Calu3 (cell line): ENCODE measurements at regions not wholly inside any gene's neighbourhood (a gene's known extent, or its start where the extent isn't known, plus 50 kb on each side); places are given as distances from the start of the nearest gene placed in this dataset.
"Not testable (repeated sequence)": the region's sequence is repeated elsewhere in the genome, so short reads cannot be mapped to it uniquely, and the experiment has no call there.

ENCODE experiments used
- BruUV-seq: library from RNA; stranded (reverse); fragments of 400-500 nt; replicated peaks from 2 replicates; lab custom pipeline; 2021; lab: Mats Ljungman, UMichigan
- CTCF ChIA-PET: fragments of 300-600 bp; sonication (Branson Sonifier 250); formaldehyde crosslinking; loops from one replicate; lab custom pipeline; 2022; ENCODE audit warnings: antibody characterized with exemption; lab: Charles Lee
- DNase-seq: peaks from one replicate; pipeline ENCODE4 v3.0.0; 2022
- H3K27ac Mint-ChIP-seq: one replicate; pipeline ENCODE4 v1.8.0; 2022; ENCODE audit warnings: mixed read lengths; ENCODE audit not compliant: unreplicated experiment
- H3K27me3 Mint-ChIP-seq: one replicate; pipeline ENCODE4 v1.8.0; 2022; ENCODE audit warnings: mixed read lengths; ENCODE audit not compliant: unreplicated experiment
- H3K36me3 Mint-ChIP-seq: one replicate; pipeline ENCODE4 v1.8.0; 2022; ENCODE audit warnings: mild to moderate bottlenecking, moderate library complexity, mixed read lengths; ENCODE audit not compliant: insufficient read depth, unreplicated experiment
- H3K4me1 Mint-ChIP-seq: one replicate; pipeline ENCODE4 v1.8.0; 2022; ENCODE audit warnings: mild to moderate bottlenecking, low read depth, mixed read lengths; ENCODE audit not compliant: unreplicated experiment
- H3K4me3 Mint-ChIP-seq: one replicate; pipeline ENCODE4 v1.8.0; 2022; ENCODE audit warnings: mild to moderate bottlenecking, low read depth, moderate library complexity, mixed read lengths; ENCODE audit not compliant: unreplicated experiment
- H3K9me3 Mint-ChIP-seq: one replicate; pipeline ENCODE4 v1.8.0; 2022; ENCODE audit warnings: low read depth, mixed read lengths; ENCODE audit not compliant: unreplicated experiment
- intact Hi-C: fragments of 100-400 bp; cut with micrococcal nuclease; formaldehyde crosslinking; loops from one replicate; pipeline ENCODE4 v1.10.0; 2022; ENCODE audit not compliant: unreplicated experiment
- TF ChIP-seq, protein P1 (sequence below): fragments of 200-600 bp; IDR thresholded peaks from one replicate; pipeline ENCODE4 v1.8.0; 2022; ENCODE audit warnings: antibody characterized with exemption; ENCODE audit not compliant: unreplicated experiment

DNA sequence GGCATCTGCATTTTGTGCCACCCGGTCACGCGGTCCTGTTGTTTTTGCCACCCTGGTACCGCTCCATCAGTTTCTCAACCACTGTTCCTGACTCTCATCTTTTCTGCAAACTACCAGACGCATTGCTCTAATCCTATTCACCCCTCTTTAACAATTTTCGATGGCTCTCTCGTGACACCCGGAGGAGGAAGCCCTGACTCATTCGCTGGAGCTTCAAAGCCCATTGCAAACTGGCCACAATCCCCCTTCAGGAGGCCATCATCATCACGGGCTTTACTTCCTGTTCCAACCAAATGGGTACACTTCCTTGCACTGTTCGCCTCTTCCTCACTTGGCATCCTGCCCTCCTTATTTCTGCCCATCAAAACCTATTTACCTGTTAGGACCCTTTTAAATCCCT lies 155.3 kb downstream of the RGS9 start:
- Mint-ChIP-seq H3K27me3 (peaks cover 40% of the 10 kb centered on the region), H3K36me3 (no peaks in the 10 kb centered on the region), H3K4me3 (no peak overlapping the region), H3K9me3 (no peaks in the 10 kb centered on the region), H3K4me1 (no peaks in the 10 kb centered on the region), H3K27ac (no peak overlapping the region)
- CTCF ChIA-PET = no interaction called here
- no TSS peak for BruUV-seq
- no peak for DNase-seq
- TF ChIP-seq, protein P1, sequence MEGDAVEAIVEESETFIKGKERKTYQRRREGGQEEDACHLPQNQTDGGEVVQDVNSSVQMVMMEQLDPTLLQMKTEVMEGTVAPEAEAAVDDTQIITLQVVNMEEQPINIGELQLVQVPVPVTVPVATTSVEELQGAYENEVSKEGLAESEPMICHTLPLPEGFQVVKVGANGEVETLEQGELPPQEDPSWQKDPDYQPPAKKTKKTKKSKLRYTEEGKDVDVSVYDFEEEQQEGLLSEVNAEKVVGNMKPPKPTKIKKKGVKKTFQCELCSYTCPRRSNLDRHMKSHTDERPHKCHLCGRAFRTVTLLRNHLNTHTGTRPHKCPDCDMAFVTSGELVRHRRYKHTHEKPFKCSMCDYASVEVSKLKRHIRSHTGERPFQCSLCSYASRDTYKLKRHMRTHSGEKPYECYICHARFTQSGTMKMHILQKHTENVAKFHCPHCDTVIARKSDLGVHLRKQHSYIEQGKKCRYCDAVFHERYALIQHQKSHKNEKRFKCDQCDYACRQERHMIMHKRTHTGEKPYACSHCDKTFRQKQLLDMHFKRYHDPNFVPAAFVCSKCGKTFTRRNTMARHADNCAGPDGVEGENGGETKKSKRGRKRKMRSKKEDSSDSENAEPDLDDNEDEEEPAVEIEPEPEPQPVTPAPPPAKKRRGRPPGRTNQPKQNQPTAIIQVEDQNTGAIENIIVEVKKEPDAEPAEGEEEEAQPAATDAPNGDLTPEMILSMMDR = no peak
- intact Hi-C loops = loop anchor here (10.0 kb wide), 2 partner anchors 152 to 872 kb away; no protein-coding TSS in a partner anchor

DNA sequence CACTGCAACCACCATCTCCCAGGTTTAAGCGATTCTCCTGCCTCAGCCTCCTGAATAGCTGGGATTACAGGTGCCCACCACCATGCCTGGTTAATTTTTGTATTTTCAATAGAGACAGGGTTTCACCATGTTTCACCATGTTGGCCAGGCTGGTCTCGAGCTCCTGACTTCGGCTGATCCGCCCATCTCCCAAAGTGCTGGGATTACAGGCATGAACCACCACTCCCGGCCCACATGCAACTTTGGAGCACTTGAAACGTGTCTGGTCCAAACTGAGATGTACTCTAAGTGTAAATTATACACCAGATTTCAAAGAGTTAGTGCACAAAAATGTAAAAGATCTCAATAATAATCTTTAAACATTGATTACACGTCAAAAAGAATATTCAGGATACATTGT lies 154.1 kb downstream of the RGS9 start:
- not testable (repeated sequence) for H3K27ac Mint-ChIP-seq, H3K4me3 Mint-ChIP-seq, DNase-seq, H3K36me3 Mint-ChIP-seq, H3K4me1 Mint-ChIP-seq, BruUV-seq, H3K9me3 Mint-ChIP-seq
- intact Hi-C loops = loop anchor here (10.0 kb wide), 2 partner anchors 154 to 874 kb away; no protein-coding TSS in a partner anchor
- H3K27me3 Mint-ChIP-seq = peaks cover 41% of the 10 kb centered on the region
- CTCF ChIA-PET = interaction anchor here (0.6 to 0.7 kb wide), 2 partner anchors 17 to 25 kb away, joined by 3 to 5 read pairs; no protein-coding TSS in a partner anchor

DNA sequence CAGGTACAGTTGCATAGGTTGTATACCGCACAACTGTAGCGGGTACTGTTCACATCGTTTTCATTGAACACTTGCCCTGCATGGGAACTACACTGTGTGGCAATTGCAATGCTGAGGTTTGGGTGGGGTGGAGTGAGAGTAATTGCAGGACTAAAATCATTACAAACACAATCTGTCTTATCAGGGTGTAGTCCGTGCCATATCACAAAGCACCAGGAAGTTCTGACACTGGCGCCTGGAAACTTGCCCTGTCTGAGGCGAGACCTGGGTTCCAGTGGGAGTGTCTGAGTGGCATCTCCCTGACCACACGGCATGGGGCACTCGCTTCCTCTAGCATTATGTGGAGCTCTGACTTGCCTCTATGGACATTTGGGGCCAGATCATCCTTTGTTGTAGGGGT lies 153.4 kb downstream of the RGS9 start:
- no peak overlapping the region for H3K27ac Mint-ChIP-seq
- CTCF ChIA-PET = interaction anchor here (0.6 to 0.7 kb wide), 2 partner anchors 18 to 26 kb away, joined by 3 to 5 read pairs; no protein-coding TSS in a partner anchor

DNA sequence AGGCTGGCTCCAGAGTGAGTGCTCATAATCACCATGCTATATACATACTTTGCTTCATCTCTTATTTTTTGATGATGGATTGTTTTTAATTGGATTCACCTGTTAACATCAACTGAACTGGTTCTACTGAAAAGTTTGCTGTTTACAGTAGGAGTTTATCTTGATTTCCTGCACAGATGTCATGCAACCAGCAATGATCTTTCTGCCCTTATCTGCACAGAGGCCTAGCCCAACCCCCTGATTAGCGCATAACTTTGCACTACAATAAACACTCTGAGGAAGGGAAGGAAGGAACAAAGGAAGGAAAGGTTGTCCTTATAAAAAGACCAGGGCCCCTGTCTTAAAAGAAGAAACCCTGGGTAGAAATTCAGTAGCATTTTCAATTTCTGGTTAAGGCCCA lies 152.9 kb downstream of the RGS9 start:
- no TSS peak for BruUV-seq
- Mint-ChIP-seq H3K27ac (no peak overlapping the region), H3K4me1 (no peaks in the 10 kb centered on the region), H3K36me3 (no peaks in the 10 kb centered on the region), H3K4me3 (no peak overlapping the region), H3K27me3 (peaks cover 41% of the 10 kb centered on the region), H3K9me3 (no peaks in the 10 kb centered on the region)
- no peak for DNase-seq
- CTCF ChIA-PET = no interaction called here
- TF ChIP-seq, protein P1 = no peak
- intact Hi-C loops = loop anchor here (10.0 kb wide), 2 partner anchors 155 to 875 kb away; no protein-coding TSS in a partner anchor

More for the DNA sequence above, 153.4 kb downstream of the RGS9 start:
- DNase-seq = no peak
- no peaks in the 10 kb centered on the region for H3K4me1 Mint-ChIP-seq
- no TSS peak for BruUV-seq
- peaks cover 41% of the 10 kb centered on the region for H3K27me3 Mint-ChIP-seq
- no peak overlapping the region for H3K4me3 Mint-ChIP-seq
- H3K9me3 Mint-ChIP-seq = no peaks in the 10 kb centered on the region
- intact Hi-C loops = loop anchor here (10.0 kb wide), 2 partner anchors 154 to 874 kb away; no protein-coding TSS in a partner anchor
- TF ChIP-seq, protein P1 = no peak
- no peaks in the 10 kb centered on the region for H3K36me3 Mint-ChIP-seq

DNA sequence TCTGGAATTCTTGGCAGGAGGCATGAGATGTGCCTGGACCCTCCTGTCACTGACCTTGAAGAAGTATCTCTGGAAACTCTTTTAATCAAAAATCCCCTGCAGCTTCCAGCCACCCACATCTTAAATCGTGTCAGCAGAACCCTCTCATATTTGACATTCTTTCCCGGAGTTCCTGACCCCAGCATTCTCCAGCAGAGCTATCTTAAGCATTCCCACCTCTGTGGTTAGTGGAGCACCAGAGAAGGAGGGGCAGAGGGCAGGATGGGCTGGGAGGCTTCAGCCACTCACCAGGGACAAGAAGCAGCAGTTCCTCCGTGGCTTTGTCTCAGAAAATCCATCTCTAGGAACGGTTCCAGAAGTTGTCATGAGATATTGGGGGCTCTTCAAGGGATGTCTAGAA lies 149.9 kb downstream of the RGS9 start:
- TF ChIP-seq, protein P1 = no peak

More for the DNA sequence above, 149.9 kb downstream of the RGS9 start:
- H3K27me3 Mint-ChIP-seq = peaks cover 47% of the 10 kb centered on the region
- H3K9me3 Mint-ChIP-seq = no peaks in the 10 kb centered on the region
- no peaks in the 10 kb centered on the region for H3K4me1 Mint-ChIP-seq
- intact Hi-C loops = no loop called here
- no peak overlapping the region for H3K4me3 Mint-ChIP-seq
- CTCF ChIA-PET = no interaction called here
- DNase-seq = no peak
- no TSS peak for BruUV-seq
- no peak overlapping the region for H3K27ac Mint-ChIP-seq
- no peaks in the 10 kb centered on the region for H3K36me3 Mint-ChIP-seq
